HFFc6 (cell line): ENCODE measurements at regions not wholly inside any gene's neighbourhood (a gene's known extent, or its start where the extent isn't known, plus 50 kb on each side); places are given as distances from the start of the nearest gene placed in this dataset.

Source experiments
- DNase-seq: peaks from one replicate; pipeline ENCODE4 v3.0.0-alpha.2; 2018
- H3K27ac Mint-ChIP-seq: 2 replicates; pipeline ENCODE4 v1.8.0; 2020; ENCODE audit warnings: mild to moderate bottlenecking, mixed read lengths
- H3K27me3 Mint-ChIP-seq: 2 replicates; pipeline ENCODE4 v1.8.0; 2021; ENCODE audit warnings: mild to moderate bottlenecking, moderate library complexity, mixed read lengths; ENCODE audit not compliant: insufficient read depth
- H3K36me3 Mint-ChIP-seq: 2 replicates; pipeline ENCODE4 v1.8.0; 2021; ENCODE audit warnings: low read depth, mixed read lengths
- H3K4me1 Mint-ChIP-seq: 2 replicates; pipeline ENCODE4 v1.8.0; 2020; ENCODE audit warnings: low read depth, mixed read lengths
- H3K4me3 Mint-ChIP-seq: 2 replicates; pipeline ENCODE4 v1.8.0; 2020; ENCODE audit warnings: mild to moderate bottlenecking, moderate library complexity, mixed read lengths
- H3K9me3 Mint-ChIP-seq: 2 replicates; pipeline ENCODE4 v1.8.0; 2020; ENCODE audit warnings: mild to moderate bottlenecking, mixed read lengths
- CTCF ChIP-seq: fragments of 200-600 bp; sonication (generic); IDR thresholded peaks from 2 replicates; pipeline ENCODE4 v1.5.0; 2021; ENCODE audit warnings: antibody characterized with exemption, mild to moderate bottlenecking

- no peak overlapping the region for H3K4me3 Mint-ChIP-seq
- H3K4me1 Mint-ChIP-seq = peaks cover 26% of the 10 kb centered on the region
- H3K27ac Mint-ChIP-seq = no peak overlapping the region
- peaks cover 11% of the 10 kb centered on the region for H3K27me3 Mint-ChIP-seq
- TF ChIP-seq CTCF = no peak
- H3K36me3 Mint-ChIP-seq = no peaks in the 10 kb centered on the region
- no peak for DNase-seq
- no peaks in the 10 kb centered on the region for H3K9me3 Mint-ChIP-seq
Observed at GRCh38 chr2:38170733-38171132, 94.8 kb upstream of the CYP1B1 start.

GRCh38 chr2:38170067-38170466, 94.1 kb upstream of the CYP1B1 start:
- no peak for DNase-seq
- no peak overlapping the region for H3K27ac Mint-ChIP-seq
- peaks cover 26% of the 10 kb centered on the region for H3K4me1 Mint-ChIP-seq
- no peak for TF ChIP-seq CTCF
- H3K9me3 Mint-ChIP-seq = no peaks in the 10 kb centered on the region
- H3K27me3 Mint-ChIP-seq = peaks cover 13% of the 10 kb centered on the region
- no peaks in the 10 kb centered on the region for H3K36me3 Mint-ChIP-seq
- H3K4me3 Mint-ChIP-seq = no peak overlapping the region

GRCh38 chr2:38168710-38169480, 92.9 kb upstream of the CYP1B1 start:
- Mint-ChIP-seq H3K4me3 (no peak overlapping the region), H3K27ac (no peak overlapping the region; the same call in 1 of the 2 replicates), H3K36me3 (no peaks in the 10 kb centered on the region), H3K9me3 (no peaks in the 10 kb centered on the region), H3K27me3 (peaks cover 16% of the 10 kb centered on the region), H3K4me1 (peaks cover 17% of the 10 kb centered on the region)
- TF ChIP-seq CTCF = no peak
- peak; percentile 46 for DNase-seq

GRCh38 chr2:38167968-38168350, 92.0 kb upstream of the CYP1B1 start:
- Mint-ChIP-seq H3K27me3 (peaks cover 22% of the 10 kb centered on the region), H3K4me3 (no peak overlapping the region), H3K4me1 (peaks cover 17% of the 10 kb centered on the region), H3K9me3 (no peaks in the 10 kb centered on the region), H3K36me3 (no peaks in the 10 kb centered on the region), H3K27ac (no peak overlapping the region)
- DNase-seq = no peak
- TF ChIP-seq CTCF = no peak

GRCh38 chr2:38165698-38166097, 89.7 kb upstream of the CYP1B1 start:
- Mint-ChIP-seq H3K4me3 (no peak overlapping the region), H3K36me3 (no peaks in the 10 kb centered on the region), H3K27me3 (peaks cover 24% of the 10 kb centered on the region), H3K27ac (no peak overlapping the region), H3K9me3 (no peaks in the 10 kb centered on the region), H3K4me1 (peaks cover 17% of the 10 kb centered on the region)
- no peak for TF ChIP-seq CTCF
- DNase-seq = no peak
